Neural cell (in vitro differentiated cells): ENCODE measurements at regions not wholly inside any gene's neighbourhood (a gene's known extent, or its start where the extent isn't known, plus 50 kb on each side); places are given as distances from the start of the nearest gene placed in this dataset.

ENCODE experiments used
- EP300 ChIP-seq: fragments of 450-650 bp; conservative IDR thresholded peaks from 2 replicates; pipeline ENCODE4 v1.6.1; 2014; ENCODE audit warnings: antibody characterized with exemption, mild to moderate bottlenecking, moderate library complexity; ENCODE audit not compliant: poor library complexity, severe bottlenecking
- EZH2 ChIP-seq: fragments of 200-600, 300-800 bp; shearing (Covaris generic), sonication (generic); IDR thresholded peaks from 2 replicates; pipeline ENCODE4 v1.6.1; 2014; ENCODE audit warnings: antibody characterized with exemption, low read length, borderline replicate concordance, mild to moderate bottlenecking; ENCODE audit not compliant: insufficient read depth, poor library complexity, severe bottlenecking
- MXI1 ChIP-seq: fragments of 450-650 bp; conservative IDR thresholded peaks from 2 replicates; pipeline ENCODE4 v1.6.1; 2014; ENCODE audit warnings: antibody characterized with exemption, mild to moderate bottlenecking; ENCODE audit not compliant: poor library complexity, severe bottlenecking
- POLR2AphosphoS5 ChIP-seq: IDR thresholded peaks from 2 replicates; pipeline ENCODE4 v1.6.1; 2012
- RAD21 ChIP-seq: fragments of 450-650 bp; conservative IDR thresholded peaks from 2 replicates; pipeline ENCODE4 v1.6.1; 2014; ENCODE audit warnings: antibody characterized with exemption, mild to moderate bottlenecking, moderate library complexity
- SMC3 ChIP-seq: fragments of 450-650 bp; conservative IDR thresholded peaks from 2 replicates; pipeline ENCODE4 v1.6.1; 2014; ENCODE audit warnings: antibody characterized with exemption, mild to moderate bottlenecking, moderate library complexity; ENCODE audit not compliant: poor library complexity
- TAF1 ChIP-seq: IDR thresholded peaks from 2 replicates; pipeline ENCODE4 v1.6.1; 2012; ENCODE audit warnings: low read depth
- TF ChIP-seq, protein P1 (sequence below): fragments of 450-650 bp; IDR thresholded peaks from 2 replicates; pipeline ENCODE4 v1.5.1; 2014; ENCODE audit warnings: antibody characterized with exemption, mild to moderate bottlenecking, moderate library complexity; ENCODE audit not compliant: poor library complexity, severe bottlenecking
- TF ChIP-seq, protein P2 (sequence below): IDR thresholded peaks from 2 replicates; pipeline ENCODE4 v1.6.1; 2012; ENCODE audit warnings: borderline replicate concordance

DNA sequence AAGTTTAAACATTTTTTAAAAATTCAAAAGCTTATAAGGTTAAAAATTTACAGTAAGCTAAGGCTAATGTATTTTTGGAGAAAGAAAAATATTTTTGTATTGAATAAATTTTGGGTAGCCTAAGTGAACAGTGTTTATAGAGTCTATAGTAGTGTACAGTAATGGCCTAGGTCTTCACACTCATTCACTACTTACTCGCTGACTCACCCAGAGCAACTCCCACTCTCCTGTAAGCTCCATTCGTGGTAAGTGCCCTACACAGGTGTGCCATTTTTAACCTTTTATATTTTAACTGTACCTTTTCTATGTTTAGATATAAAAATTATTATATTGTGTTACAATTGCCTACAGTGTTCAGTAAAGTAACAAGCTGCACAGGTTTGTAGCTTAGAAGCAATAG is 96.6 kb upstream of the FREM2 start:
- TF ChIP-seq POLR2AphosphoS5 = no peak
- TF ChIP-seq, protein P1, sequence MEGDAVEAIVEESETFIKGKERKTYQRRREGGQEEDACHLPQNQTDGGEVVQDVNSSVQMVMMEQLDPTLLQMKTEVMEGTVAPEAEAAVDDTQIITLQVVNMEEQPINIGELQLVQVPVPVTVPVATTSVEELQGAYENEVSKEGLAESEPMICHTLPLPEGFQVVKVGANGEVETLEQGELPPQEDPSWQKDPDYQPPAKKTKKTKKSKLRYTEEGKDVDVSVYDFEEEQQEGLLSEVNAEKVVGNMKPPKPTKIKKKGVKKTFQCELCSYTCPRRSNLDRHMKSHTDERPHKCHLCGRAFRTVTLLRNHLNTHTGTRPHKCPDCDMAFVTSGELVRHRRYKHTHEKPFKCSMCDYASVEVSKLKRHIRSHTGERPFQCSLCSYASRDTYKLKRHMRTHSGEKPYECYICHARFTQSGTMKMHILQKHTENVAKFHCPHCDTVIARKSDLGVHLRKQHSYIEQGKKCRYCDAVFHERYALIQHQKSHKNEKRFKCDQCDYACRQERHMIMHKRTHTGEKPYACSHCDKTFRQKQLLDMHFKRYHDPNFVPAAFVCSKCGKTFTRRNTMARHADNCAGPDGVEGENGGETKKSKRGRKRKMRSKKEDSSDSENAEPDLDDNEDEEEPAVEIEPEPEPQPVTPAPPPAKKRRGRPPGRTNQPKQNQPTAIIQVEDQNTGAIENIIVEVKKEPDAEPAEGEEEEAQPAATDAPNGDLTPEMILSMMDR = no peak
- no peak for TF ChIP-seq RAD21
- TF ChIP-seq EZH2 = no peak
- TF ChIP-seq MXI1 = no peak
- no peak for TF ChIP-seq EP300
- TF ChIP-seq TAF1 = no peak
- TF ChIP-seq SMC3 = no peak
- TF ChIP-seq, protein P2, sequence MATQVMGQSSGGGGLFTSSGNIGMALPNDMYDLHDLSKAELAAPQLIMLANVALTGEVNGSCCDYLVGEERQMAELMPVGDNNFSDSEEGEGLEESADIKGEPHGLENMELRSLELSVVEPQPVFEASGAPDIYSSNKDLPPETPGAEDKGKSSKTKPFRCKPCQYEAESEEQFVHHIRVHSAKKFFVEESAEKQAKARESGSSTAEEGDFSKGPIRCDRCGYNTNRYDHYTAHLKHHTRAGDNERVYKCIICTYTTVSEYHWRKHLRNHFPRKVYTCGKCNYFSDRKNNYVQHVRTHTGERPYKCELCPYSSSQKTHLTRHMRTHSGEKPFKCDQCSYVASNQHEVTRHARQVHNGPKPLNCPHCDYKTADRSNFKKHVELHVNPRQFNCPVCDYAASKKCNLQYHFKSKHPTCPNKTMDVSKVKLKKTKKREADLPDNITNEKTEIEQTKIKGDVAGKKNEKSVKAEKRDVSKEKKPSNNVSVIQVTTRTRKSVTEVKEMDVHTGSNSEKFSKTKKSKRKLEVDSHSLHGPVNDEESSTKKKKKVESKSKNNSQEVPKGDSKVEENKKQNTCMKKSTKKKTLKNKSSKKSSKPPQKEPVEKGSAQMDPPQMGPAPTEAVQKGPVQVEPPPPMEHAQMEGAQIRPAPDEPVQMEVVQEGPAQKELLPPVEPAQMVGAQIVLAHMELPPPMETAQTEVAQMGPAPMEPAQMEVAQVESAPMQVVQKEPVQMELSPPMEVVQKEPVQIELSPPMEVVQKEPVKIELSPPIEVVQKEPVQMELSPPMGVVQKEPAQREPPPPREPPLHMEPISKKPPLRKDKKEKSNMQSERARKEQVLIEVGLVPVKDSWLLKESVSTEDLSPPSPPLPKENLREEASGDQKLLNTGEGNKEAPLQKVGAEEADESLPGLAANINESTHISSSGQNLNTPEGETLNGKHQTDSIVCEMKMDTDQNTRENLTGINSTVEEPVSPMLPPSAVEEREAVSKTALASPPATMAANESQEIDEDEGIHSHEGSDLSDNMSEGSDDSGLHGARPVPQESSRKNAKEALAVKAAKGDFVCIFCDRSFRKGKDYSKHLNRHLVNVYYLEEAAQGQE = no peak
